ENCODE measurements at regions not wholly inside any gene's neighbourhood (a gene's known extent, or its start where the extent isn't known, plus 50 kb on each side); places are given as distances from the start of the nearest gene placed in this dataset.

- TF ChIP-seq CTCF (IDR thresholded peaks at IDR 0.05; ENCODE audit: low read length) (no peak), EZH2 (optimal IDR thresholded peaks at IDR 0.05; ENCODE audit: low read depth, low read length) (no peak), EZH2phosphoT487 (IDR thresholded peaks at IDR 0.05; ENCODE audit: low read length) (no peak)
These were observed 1443.2 kb downstream of the SUCLG1 start for GRCh38 chr2:83015900-83016299.
